Umbilical cord (tissue), 1 donor: ENCODE measurements at regions not wholly inside any gene's neighbourhood (a gene's known extent, or its start where the extent isn't known, plus 50 kb on each side); places are given as distances from the start of the nearest gene placed in this dataset.
A peak's percentile ranks its signal among the peaks of the same experiment; 100 is the strongest.

Experiments
- DNase-seq: peaks from one replicate; pipeline ENCODE4 v3.0.0-alpha.2; 2015; ENCODE audit warnings: low spot score

DNA sequence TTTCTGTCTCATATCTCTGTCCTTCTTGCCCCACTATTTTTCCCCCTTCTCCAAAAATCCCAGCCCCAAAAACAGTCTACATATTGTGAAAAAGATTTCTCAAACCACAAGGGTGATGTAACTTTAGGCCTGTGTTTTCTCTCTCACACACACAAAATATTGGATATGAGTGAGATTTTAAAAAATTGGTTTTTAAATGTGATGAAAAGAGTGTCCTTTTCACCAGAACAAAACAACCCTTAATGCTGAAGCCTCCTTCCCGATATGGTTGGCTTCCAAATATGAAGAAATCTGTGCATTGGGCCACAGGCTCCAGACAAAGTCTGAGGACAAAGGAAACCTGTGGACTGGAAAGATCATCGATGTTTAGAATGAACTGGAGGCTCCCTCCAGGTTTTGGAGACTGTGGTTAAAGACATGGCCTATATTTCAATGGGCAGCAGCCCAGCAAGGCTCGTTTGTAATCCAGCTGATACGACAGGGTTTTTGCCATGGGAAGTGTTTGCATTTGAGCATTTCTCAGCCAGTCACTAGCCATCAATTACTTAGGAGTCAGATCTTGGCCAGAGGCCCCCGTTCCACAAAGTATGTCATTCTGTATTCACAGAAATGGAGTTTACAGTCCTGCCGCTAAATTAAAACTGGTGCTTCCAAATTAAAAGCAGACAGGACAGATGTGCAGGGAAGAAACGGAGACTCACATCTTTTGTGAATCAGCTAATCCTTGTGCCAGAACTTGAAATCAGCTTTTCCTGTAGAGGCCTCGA, 546.3 kb downstream of the EBF1 start:
- DNase-seq = peak; percentile 34

DNA sequence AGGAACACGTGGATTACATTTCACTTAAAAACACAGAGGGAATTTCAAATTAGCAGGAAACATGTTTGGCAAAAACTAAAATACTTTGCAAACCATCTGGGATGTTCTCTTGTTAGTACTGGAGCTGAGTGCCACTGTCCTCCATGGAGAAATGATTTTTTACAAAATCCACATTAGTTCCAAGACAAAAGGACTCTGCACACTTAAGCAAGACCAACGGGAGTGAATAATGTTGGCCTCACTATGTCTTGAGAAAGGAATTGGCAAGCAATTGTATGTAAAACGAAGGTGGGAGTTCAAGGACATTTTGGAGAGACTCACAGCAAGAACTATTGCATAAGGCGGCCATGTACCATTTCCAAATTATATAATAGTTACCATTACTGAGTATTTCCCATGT, 547.5 kb downstream of the EBF1 start:
- DNase-seq = no peak

- no peak for DNase-seq
Measured at GRCh38 chr5:158549311-158549710, 550.4 kb downstream of the EBF1 start.

GRCh38 chr5:158546748-158547147, 553.0 kb downstream of the EBF1 start:
- DNase-seq = no peak

DNA sequence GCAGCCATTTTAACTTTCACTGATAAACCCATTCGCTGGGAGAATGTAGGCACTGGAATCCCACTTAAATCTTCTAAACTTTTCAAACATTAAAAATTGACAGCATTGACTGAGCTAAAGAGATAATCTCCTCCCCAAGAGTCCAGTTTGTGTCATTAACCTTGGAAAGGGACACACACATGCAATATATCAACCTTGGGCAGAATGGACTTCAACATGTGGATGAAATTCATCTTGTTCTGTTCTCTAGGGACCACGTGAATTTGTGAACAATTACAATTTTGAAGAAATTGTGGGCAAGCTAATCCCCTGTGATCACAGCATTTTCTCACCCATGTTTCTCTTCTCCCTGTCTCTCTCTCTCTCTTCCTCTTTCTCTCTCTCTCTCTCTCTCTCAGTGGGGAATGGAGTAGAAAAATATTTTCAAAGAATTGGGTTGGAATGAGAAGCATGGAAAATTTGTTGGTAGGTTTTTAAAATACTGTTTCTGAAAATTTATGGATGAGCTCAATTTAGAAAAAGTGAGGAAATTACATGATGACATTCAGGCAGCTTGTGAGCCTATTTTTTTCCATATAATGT, 553.7 kb downstream of the EBF1 start:
- no peak for DNase-seq

DNA sequence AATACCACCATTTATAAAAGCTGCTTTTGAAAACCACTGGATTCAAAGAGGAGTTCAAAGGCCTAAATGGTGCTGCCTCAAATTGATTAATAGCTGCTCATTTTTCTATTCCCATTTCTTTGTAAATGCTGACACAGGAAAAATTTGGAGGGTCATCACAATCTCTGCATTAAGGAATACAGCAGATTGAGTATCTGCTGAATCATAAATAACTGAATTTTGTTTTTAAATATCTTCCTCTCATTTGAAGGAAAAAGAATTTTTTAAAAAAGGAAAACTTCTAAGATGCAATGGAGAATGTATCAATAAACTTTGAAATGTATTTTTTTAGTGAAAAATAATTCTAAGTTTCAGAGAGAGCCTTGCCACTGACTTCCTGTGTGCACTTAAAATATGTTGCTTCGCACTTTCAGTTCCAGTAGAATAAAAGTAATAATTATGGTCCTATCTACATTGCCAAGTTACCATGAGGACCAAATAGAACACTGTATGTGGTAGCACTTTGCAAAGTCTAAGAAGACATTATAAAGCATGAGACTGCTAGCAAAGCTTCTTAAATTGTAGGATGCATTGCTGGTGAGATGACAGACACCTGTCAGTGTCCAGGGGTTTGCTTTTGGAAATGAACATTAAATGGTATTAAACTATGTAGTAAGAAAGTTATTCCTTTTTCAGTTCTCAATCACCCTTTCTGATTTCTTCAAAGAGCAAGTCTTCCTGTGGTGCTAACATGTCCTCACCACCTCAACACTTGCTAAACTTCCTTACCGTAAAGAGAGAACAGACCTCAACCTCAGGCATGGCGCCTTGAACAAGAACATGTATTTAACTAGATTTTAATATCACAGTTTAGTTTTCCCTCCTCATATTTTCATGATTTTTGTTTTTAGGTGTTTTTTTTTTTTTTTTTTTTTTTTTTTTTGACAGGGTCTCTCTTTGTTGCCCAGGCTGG, 555.1 kb downstream of the EBF1 start:
- DNase-seq = no peak

GRCh38 chr5:158543539-158544387, 556.0 kb downstream of the EBF1 start:
- no peak for DNase-seq

- DNase-seq = no peak
Measured at GRCh38 chr5:158541536-158542297, 558.0 kb downstream of the EBF1 start.

- DNase-seq = no peak
Measured at GRCh38 chr5:158538506-158539074, 561.1 kb downstream of the EBF1 start.

DNA sequence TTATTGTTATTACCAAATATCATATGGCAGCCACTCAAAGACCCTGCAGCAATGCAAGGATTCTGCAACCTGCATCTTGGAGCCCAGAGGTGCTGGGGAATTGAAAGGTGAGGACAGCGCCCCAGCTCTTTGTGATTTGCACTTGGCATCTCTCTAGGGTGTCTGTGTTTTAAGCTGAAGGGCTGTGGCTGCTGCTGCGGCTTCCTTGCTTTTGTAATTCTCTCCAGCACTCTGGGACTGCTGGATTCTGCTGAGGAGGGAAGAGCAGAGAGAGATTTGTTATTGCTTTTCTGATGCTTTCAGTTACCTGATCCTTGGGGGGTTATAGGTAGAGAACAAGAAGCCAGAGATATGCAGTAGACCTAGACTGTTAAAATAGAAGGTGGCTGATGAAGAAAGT, 562.4 kb downstream of the EBF1 start:
- no peak for DNase-seq

- DNase-seq = no peak
Measured at GRCh38 chr5:158534203-158534602, 565.5 kb downstream of the EBF1 start.

GRCh38 chr5:158532739-158533138, 567.0 kb downstream of the EBF1 start:
- DNase-seq = no peak

DNA sequence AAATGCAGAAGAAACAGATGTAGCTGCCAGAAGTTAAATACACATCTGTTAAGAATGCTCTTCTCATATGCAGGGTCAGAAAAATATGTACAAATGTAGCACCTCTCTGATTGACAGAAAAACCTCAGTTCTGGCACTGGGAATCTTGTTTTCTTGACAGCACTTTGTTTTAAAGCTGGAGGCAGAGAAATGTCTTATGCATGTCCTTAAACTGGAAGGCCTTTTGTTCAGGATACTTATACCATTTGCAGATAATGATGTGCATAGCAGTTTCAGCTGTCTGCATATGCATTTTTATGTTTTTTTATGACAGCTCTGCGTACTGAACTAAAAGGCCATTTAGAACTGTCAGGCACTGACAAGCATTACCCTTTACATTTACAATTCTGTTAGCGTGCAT, 567.9 kb downstream of the EBF1 start:
- DNase-seq = no peak

DNA sequence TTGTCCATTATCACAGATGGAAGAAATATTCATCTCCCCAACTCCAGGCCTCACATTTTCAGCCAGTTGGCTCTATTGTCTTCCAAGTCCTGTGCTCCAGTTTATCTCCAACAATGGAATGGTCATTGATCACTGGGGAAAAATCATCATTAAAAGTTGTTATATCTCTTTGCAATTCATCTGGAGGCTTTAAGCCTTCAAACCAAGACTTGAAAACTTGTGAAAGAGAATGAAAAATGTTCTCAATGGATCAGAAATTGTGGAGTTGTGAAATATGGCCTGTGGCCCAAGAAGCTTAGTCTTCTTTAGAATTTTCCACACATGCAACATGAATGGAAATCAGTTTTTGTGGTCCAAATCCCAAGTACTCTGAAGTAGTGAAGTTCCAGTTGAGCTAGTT, 569.6 kb downstream of the EBF1 start:
- no peak for DNase-seq

DNA sequence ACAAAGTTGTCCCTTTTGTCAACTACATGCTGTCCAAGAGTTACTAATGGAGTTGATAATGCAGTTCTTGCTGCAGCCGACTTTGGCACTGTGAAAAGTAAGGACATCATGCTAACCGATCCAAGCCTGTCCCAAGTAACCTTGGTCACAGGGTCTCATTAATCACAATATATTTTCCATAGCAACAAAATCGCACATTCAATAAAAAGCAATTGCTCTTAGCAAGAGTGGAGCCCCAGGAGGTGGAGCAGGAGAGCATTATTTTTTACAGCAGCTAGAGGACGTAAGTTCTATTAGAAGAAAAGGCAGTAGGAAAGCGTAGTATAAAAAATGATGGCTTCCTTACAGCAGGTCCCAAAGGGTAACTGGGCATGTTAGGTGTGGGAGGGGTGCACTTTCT, 570.3 kb downstream of the EBF1 start:
- no peak for DNase-seq

DNA sequence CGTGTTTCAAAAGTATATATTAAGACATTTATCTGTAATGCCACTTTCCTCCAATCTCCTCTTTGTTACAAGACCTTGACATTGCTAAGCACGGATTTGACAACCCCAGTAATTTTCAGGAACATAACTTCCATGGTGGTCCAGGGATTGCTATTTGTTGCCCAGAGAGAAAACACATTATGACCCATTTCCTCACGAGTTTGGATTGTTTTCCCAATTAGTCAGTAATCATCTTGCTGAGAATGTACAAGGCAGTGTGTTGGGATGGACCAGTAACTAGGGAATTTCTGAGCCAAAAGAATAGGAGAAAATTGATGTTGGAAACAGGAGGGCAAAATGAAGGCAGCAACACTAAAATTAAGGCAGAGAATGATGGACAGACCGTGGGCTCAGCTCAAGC, 574.1 kb downstream of the EBF1 start:
- no peak for DNase-seq

DNA sequence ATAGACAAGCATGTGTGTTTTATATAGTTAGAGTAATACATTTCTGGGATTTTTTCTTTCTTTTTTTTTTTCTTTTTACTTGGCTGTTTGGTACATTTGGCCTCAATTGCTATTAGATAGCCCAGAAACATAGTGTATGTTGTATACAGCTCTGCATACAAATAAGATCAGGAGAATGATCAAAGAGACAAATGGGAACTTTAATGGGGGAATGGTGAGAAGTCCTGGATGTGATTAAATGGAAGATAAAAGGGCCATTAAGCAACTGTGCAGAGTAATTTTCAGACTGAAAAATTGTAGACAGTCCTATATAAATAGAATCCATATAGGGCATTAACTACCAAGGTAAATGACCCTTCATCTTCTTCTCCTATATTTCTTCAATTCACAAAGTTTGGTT, 575.6 kb downstream of the EBF1 start:
- no peak for DNase-seq

GRCh38 chr5:158522776-158523175, 576.9 kb downstream of the EBF1 start:
- DNase-seq = no peak

DNA sequence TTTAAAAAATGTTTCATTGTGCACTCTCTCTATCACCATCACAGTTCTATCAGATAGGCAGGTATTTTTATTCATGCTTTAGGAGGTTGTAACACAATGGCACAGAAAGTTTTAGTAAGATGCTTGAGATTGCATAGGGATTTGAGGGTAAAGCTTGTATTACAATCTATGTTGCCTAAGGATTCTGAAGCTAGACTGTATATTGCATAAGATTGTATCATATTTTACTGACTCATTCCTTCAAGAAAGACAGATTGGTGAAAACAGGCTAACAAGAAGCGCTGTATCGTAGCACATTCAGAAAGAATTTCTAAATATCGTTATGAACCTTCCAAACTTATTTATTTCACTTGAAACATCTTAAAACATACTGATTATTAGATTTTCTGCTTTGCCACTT, 577.7 kb downstream of the EBF1 start:
- DNase-seq = peak; percentile 60

DNA sequence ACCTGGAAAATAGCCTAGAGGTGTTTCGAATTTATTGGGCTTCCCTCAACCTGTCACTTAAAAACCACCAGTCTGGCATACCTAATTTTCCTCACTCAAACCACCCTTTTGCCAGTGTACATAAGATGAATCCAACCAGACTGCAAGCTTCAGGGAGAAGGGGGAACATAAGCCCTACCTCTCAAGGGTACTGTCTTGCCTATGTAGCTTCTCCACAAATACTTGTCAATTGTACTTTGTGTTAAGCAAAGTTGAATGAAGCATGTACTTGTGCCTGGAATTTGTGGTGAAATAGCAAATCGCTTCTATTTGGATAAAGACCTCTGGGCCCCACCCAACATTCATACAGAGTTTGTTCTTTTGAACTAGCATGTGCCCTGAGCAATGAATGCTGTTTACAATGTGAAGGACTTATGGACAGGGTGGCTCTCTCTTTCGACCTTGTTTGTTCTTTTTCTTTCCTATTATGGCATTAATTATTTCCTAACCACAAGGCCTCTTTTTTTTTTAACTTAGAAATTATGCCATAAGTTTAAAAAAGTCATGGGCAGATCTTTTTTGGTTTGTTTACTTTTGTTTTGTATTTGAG, 580.2 kb downstream of the EBF1 start:
- DNase-seq = no peak
